ENCODE measurements at regions not wholly inside any gene's neighbourhood (a gene's known extent, or its start where the extent isn't known, plus 50 kb on each side); places are given as distances from the start of the nearest gene placed in this dataset.

GRCh38 chr1:177872308-177872900 lies 97.5 kb downstream of the SEC16B start (continued):
- TF ChIP-seq, protein P1, sequence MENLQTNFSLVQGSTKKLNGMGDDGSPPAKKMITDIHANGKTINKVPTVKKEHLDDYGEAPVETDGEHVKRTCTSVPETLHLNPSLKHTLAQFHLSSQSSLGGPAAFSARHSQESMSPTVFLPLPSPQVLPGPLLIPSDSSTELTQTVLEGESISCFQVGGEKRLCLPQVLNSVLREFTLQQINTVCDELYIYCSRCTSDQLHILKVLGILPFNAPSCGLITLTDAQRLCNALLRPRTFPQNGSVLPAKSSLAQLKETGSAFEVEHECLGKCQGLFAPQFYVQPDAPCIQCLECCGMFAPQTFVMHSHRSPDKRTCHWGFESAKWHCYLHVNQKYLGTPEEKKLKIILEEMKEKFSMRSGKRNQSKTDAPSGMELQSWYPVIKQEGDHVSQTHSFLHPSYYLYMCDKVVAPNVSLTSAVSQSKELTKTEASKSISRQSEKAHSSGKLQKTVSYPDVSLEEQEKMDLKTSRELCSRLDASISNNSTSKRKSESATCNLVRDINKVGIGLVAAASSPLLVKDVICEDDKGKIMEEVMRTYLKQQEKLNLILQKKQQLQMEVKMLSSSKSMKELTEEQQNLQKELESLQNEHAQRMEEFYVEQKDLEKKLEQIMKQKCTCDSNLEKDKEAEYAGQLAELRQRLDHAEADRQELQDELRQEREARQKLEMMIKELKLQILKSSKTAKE (CRISPR knock-in tag; IDR thresholded peaks at IDR 0.05; ENCODE audit: borderline replicate concordance) = peak; percentile 43; the same call in 1 of the 2 replicates
- peak; percentile 71; the same call in 1 of the 2 replicates for TF ChIP-seq HMG20B (CRISPR knock-in tag; conservative IDR thresholded peaks at IDR 0.05)
- TF ChIP-seq GATAD2A (CRISPR knock-in tag; IDR thresholded peaks at IDR 0.05) = peak; percentile 61
- 0 out of 2 replicates have a peak, but pooled peaks have one; percentile 22 for TF ChIP-seq PPARG (CRISPR knock-in tag; conservative IDR thresholded peaks at IDR 0.05)
- TF ChIP-seq SAP130 (CRISPR knock-in tag; IDR thresholded peaks at IDR 0.05; ENCODE audit: low read depth) = peak; percentile 39; the same call in 1 of the 2 replicates
- TF ChIP-seq ZNF264 (CRISPR knock-in tag; IDR thresholded peaks at IDR 0.05) = no peak
- TF ChIP-seq TBP (CRISPR knock-in tag; IDR thresholded peaks at IDR 0.05) = no peak
- peak; percentile 53; the same call in 1 of the 2 replicates for TF ChIP-seq ZGPAT (CRISPR knock-in tag; IDR thresholded peaks at IDR 0.05)
- TF ChIP-seq, protein P2, sequence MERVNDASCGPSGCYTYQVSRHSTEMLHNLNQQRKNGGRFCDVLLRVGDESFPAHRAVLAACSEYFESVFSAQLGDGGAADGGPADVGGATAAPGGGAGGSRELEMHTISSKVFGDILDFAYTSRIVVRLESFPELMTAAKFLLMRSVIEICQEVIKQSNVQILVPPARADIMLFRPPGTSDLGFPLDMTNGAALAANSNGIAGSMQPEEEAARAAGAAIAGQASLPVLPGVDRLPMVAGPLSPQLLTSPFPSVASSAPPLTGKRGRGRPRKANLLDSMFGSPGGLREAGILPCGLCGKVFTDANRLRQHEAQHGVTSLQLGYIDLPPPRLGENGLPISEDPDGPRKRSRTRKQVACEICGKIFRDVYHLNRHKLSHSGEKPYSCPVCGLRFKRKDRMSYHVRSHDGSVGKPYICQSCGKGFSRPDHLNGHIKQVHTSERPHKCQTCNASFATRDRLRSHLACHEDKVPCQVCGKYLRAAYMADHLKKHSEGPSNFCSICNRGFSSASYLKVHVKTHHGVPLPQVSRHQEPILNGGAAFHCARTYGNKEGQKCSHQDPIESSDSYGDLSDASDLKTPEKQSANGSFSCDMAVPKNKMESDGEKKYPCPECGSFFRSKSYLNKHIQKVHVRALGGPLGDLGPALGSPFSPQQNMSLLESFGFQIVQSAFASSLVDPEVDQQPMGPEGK (CRISPR knock-in tag; IDR thresholded peaks at IDR 0.05) = peak; percentile 27; the same call in 1 of the 2 replicates
- TF ChIP-seq ETV5 (CRISPR knock-in tag; IDR thresholded peaks at IDR 0.05; ENCODE audit: borderline replicate concordance) = no peak
- no peak for TF ChIP-seq ZNF350 (CRISPR knock-in tag; IDR thresholded peaks at IDR 0.05; ENCODE audit: borderline replicate concordance, low read depth)
- no peak for TF ChIP-seq NR2C2 (CRISPR knock-in tag; IDR thresholded peaks at IDR 0.05; ENCODE audit: borderline replicate concordance)
- TF ChIP-seq KDM2A (CRISPR knock-in tag; IDR thresholded peaks at IDR 0.05; ENCODE audit: borderline replicate concordance, low read depth) = no peak
- no peak for TF ChIP-seq FOXK1 (CRISPR knock-in tag; IDR thresholded peaks at IDR 0.05; ENCODE audit: borderline replicate concordance, low read depth)
- no peak for TF ChIP-seq ZSCAN30 (CRISPR knock-in tag; IDR thresholded peaks at IDR 0.05)
- peak; percentile 68; the same call in 1 of the 2 replicates for TF ChIP-seq ESRRA (CRISPR knock-in tag; IDR thresholded peaks at IDR 0.05; ENCODE audit: low read depth)
- TF ChIP-seq ZBTB7B (CRISPR knock-in tag; IDR thresholded peaks at IDR 0.05) = no peak
- TF ChIP-seq, protein P3, sequence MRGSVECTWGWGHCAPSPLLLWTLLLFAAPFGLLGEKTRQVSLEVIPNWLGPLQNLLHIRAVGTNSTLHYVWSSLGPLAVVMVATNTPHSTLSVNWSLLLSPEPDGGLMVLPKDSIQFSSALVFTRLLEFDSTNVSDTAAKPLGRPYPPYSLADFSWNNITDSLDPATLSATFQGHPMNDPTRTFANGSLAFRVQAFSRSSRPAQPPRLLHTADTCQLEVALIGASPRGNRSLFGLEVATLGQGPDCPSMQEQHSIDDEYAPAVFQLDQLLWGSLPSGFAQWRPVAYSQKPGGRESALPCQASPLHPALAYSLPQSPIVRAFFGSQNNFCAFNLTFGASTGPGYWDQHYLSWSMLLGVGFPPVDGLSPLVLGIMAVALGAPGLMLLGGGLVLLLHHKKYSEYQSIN (CRISPR knock-in tag; IDR thresholded peaks at IDR 0.05; ENCODE audit: borderline replicate concordance) = no peak

All from HepG2 (cell line).